ENCODE measurements at regions not wholly inside any gene's neighbourhood (a gene's known extent, or its start where the extent isn't known, plus 50 kb on each side); places are given as distances from the start of the nearest gene placed in this dataset.

DNA sequence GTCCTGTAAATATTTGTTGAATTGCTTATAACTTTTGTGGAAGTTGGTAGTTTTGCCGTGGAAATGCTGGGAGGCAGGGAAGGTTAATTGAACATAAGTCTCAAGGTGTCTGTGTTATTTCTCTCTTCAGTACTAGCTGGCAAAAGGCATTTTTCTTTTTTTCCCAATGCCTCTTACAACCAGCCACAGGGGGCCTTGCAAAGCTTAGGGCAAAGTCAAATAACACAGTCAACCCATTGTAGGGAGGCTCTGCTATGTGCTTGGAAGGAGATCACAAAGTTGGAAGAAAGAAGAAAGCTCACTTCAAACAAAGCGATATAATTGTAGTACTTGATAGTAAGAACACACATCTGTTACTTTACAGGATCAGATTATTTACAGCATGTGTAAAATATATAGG lies 802.6 kb downstream of the PDHA2 start:
- no peak overlapping the region for H3K27ac ChIP-seq
- DNase-seq (no peak), ATAC-seq (no peak)
- intact Hi-C loops (cut with DNase I) = no loop called here
- no peak overlapping the region for H3K4me3 ChIP-seq
- no peak for TF ChIP-seq POLR2A (IDR thresholded peaks at IDR 0.05)
- TF ChIP-seq CTCF (IDR thresholded peaks at IDR 0.05) = no peak
- H3K9me3 ChIP-seq = peaks cover 0 to 8% (median 0%) of the 10 kb centered on the region in 12 donors
- no peaks in the 10 kb centered on the region for H3K4me1 ChIP-seq
- 63 to 81% (median 70%) methylated on average over 2 of the region's 2 CpGs for WGBS, 4 donors
- no peaks in the 10 kb centered on the region for H3K27me3 ChIP-seq
- no peaks in the 10 kb centered on the region for H3K36me3 ChIP-seq

DNA sequence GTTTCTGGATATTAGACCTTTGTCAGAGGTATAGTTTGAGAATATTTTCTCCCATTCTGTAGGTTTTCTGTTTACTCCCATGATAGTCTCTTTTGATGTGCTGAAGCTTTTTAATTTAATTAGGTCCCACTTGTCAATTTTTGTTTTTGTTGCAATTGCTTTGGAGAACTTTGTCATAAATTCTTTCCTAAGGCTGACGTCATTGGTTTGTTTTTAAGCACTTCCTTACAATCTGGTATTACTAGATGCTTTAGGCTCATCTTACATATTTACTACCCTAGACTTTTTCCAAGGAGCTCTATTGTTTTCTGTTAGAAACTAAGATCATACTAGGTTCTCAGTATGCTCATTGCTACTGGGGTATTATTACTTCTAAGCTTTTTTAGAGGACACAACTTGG lies 806.3 kb downstream of the PDHA2 start:
- ATAC-seq (no peak), DNase-seq (no peak)
- no peak for TF ChIP-seq CTCF (IDR thresholded peaks at IDR 0.05)
- Histone ChIP-seq H3K4me3 (no peak overlapping the region), H3K36me3 (no peaks in the 10 kb centered on the region), H3K4me1 (no peaks in the 10 kb centered on the region), H3K27ac (no peak overlapping the region), H3K9me3 (peaks cover 0 to 8% (median 0%) of the 10 kb centered on the region in 12 donors), H3K27me3 (no peaks in the 10 kb centered on the region)
- intact Hi-C loops (cut with DNase I) = no loop called here
- 81 to 87% (median 82%) methylated on average over 1 of the region's 1 CpG for WGBS, 4 donors

- Histone ChIP-seq H3K4me3 (no peak overlapping the region), H3K27ac (no peak overlapping the region), H3K36me3 (no peaks in the 10 kb centered on the region), H3K9me3 (peaks cover 0 to 8% (median 0%) of the 10 kb centered on the region in 12 donors), H3K4me1 (no peaks in the 10 kb centered on the region), H3K27me3 (no peaks in the 10 kb centered on the region)
- intact Hi-C loops (cut with DNase I) = no loop called here
- no peak for DNase-seq
- 67 to 72% (median 70%) methylated on average over 1 of the region's 1 CpG for WGBS, 4 donors
- ATAC-seq = no peak
- no peak for TF ChIP-seq CTCF (IDR thresholded peaks at IDR 0.05)
- no peak for TF ChIP-seq POLR2A (IDR thresholded peaks at IDR 0.05)
These were observed 809.6 kb downstream of the PDHA2 start for GRCh38 chr4:96649536-96649935.

GRCh38 chr4:96652158-96652557 lies 812.3 kb downstream of the PDHA2 start:
- Histone ChIP-seq H3K4me1 (no peaks in the 10 kb centered on the region), H3K36me3 (no peaks in the 10 kb centered on the region), H3K9me3 (peaks cover 0 to 6% (median 0%) of the 10 kb centered on the region in 12 donors), H3K4me3 (no peak overlapping the region), H3K27ac (no peak overlapping the region), H3K27me3 (no peaks in the 10 kb centered on the region)
- no peak for ATAC-seq
- DNase-seq = no peak
- intact Hi-C loops (cut with DNase I) = no loop called here
- TF ChIP-seq POLR2A (IDR thresholded peaks at IDR 0.05) (no peak), CTCF (IDR thresholded peaks at IDR 0.05) (no peak)
- 89 to 96% (median 94%) methylated on average over 1 of the region's 1 CpG for WGBS, 4 donors
